GM12878 (cell line): ENCODE measurements at regions not wholly inside any gene's neighbourhood (a gene's known extent, or its start where the extent isn't known, plus 50 kb on each side); places are given as distances from the start of the nearest gene placed in this dataset.

ENCODE experiments used
- ATAC-seq: fragments of 200-7000 bp; cut with Tn5 transposase; 3 replicates; pipeline ENCODE4 v1.9.1; 2020; ENCODE audit warnings: mild to moderate bottlenecking, moderate library complexity
- BruUV-seq: library from RNA; stranded (reverse); fragments of 400-500 nt; replicated peaks from 2 replicates; lab custom pipeline; 2021; lab: Mats Ljungman, UMichigan
- CTCF ChIA-PET: fragments of 300-600 bp; sonication (Branson Sonifier 250); formaldehyde crosslinking; extraction: SDS; loops from one replicate; lab custom pipeline; 2021; ENCODE audit warnings: inconsistent platforms; lab: Yijun Ruan, JAX
- POLR2A ChIA-PET: fragments of 350-600 bp; formaldehyde crosslinking; extraction: SDS; loops from one replicate; lab custom pipeline; 2021; ENCODE audit warnings: inconsistent platforms; lab: Charles Lee
- RAD21 ChIA-PET: fragments of 300-600 bp; sonication (Branson Sonifier 250); formaldehyde crosslinking; loops from one replicate; lab custom pipeline; 2023; ENCODE audit warnings: antibody characterized with exemption; ENCODE audit not compliant: unreplicated experiment; lab: Charles Lee
- SMC1A ChIA-PET: fragments of 300-600 bp; sonication (Branson Sonifier 250); formaldehyde crosslinking; loops from one replicate; lab custom pipeline; 2023; ENCODE audit not compliant: unreplicated experiment, uncharacterized antibody; lab: Charles Lee
- DNase-seq: peaks from one replicate; pipeline ENCODE4 v3.0.0-alpha.2; 2011; ENCODE audit warnings: low read depth, low spot score
- FAIRE-seq: peaks from 3 replicates; lab custom pipeline; 2011; peaks lifted over from hg19 to GRCh38; lab: Jason Lieb, UNC
- H2AFZ ChIP-seq: 2 replicates; pipeline ENCODE4 v1.6.0; 2011; ENCODE audit warnings: low read depth, low read length, control low read depth; ENCODE audit not compliant: control insufficient read depth
- H3K27ac ChIP-seq: 2 replicates; pipeline ENCODE4 v1.5.1; 2011; ENCODE audit warnings: control low read depth; ENCODE audit not compliant: control insufficient read depth, insufficient read depth
- H3K27me3 ChIP-seq, 2 experiments: replicated peaks in 1 of 2; 2 replicates each; pipeline versions ENCODE4 v1.6.0 to v1.6.1; 2011; ENCODE audit warnings: low read length in 1 of 2; ENCODE audit not compliant: control insufficient read depth in 2 of 2, insufficient read depth in 2 of 2
- H3K36me3 ChIP-seq, 2 experiments: 2 replicates each; pipeline ENCODE4 v1.5.1; 2011; ENCODE audit warnings: low read length in 1 of 2; ENCODE audit not compliant: control insufficient read depth in 2 of 2, insufficient read depth in 2 of 2
- H3K4me1 ChIP-seq: 2 replicates; pipeline ENCODE4 v1.6.1; 2011; ENCODE audit warnings: mild to moderate bottlenecking, low read length, moderate library complexity, mixed read lengths; ENCODE audit not compliant: control insufficient read depth, insufficient read depth
- H3K4me2 ChIP-seq: 2 replicates; pipeline ENCODE4 v1.6.0; 2011; ENCODE audit warnings: control low read depth; ENCODE audit not compliant: control insufficient read depth, insufficient read depth
- H3K4me3 ChIP-seq: fragments of 200-600 bp; sonication (generic); 2 replicates; pipeline ENCODE4 v1.5.1; 2016
- H3K79me2 ChIP-seq: 2 replicates; pipeline ENCODE4 v1.6.0; 2011; ENCODE audit warnings: low read length; ENCODE audit not compliant: control insufficient read depth, insufficient read depth
- H3K9ac ChIP-seq: 2 replicates; pipeline ENCODE4 v1.8.0; 2011; ENCODE audit warnings: low read length, control low read depth, mixed read lengths; ENCODE audit not compliant: control insufficient read depth, insufficient read depth
- H3K9me3 ChIP-seq: replicated peaks from 3 replicates; pipeline ENCODE4 v1.5.1; 2011; ENCODE audit warnings: mild to moderate bottlenecking, low read length; ENCODE audit not compliant: control insufficient read depth, insufficient read depth
- H4K20me1 ChIP-seq: 2 replicates; pipeline ENCODE4 v1.6.0; 2011; ENCODE audit not compliant: control insufficient read depth, insufficient read depth
- BACH1 ChIP-seq: fragments of 450-650 bp; IDR thresholded peaks from 2 replicates; pipeline ENCODE4 v1.6.1; 2017; ENCODE audit warnings: mild to moderate bottlenecking, borderline replicate concordance
- CEBPB ChIP-seq, 2 experiments: fragments of 150-350 bp in 1 of 2; IDR thresholded peaks; 2 replicates each; pipeline ENCODE4 v1.6.1; 2012 to 2014; ENCODE audit warnings: low read depth in 2 of 2, low read length in 2 of 2, borderline replicate concordance in 1 of 2, inconsistent platforms in 1 of 2
- CHD4 ChIP-seq: fragments of 200-600 bp; sonication (generic); IDR thresholded peaks from 2 replicates; pipeline ENCODE4 v1.6.1; 2016; ENCODE audit warnings: mild to moderate bottlenecking
- EP300 ChIP-seq, 2 experiments: fragments of 150-350 bp in 1 of 2; IDR thresholded peaks; 2 replicates each; pipeline ENCODE4 v1.6.1; 2011 to 2012; ENCODE audit warnings: low read depth in 2 of 2, low read length in 2 of 2, borderline replicate concordance in 1 of 2, improper control_type of control experiment in 1 of 2, inconsistent platforms in 1 of 2; ENCODE audit not compliant: control insufficient read depth in 1 of 2
- NR2F1 ChIP-seq: fragments of 450-650 bp; conservative IDR thresholded peaks from 2 replicates; pipeline ENCODE4 v1.6.1; 2017; ENCODE audit warnings: mild to moderate bottlenecking
- POLR2AphosphoS2 ChIP-seq: IDR thresholded peaks from 2 replicates; pipeline ENCODE4 v1.6.1; 2011; ENCODE audit warnings: low read depth, mild to moderate bottlenecking, low read length, improper control_type of control experiment, moderate library complexity
- SMAD1 ChIP-seq: fragments of 450-650 bp; IDR thresholded peaks from 2 replicates; pipeline ENCODE4 v1.6.1; 2018; ENCODE audit warnings: mild to moderate bottlenecking, low read depth; ENCODE audit not compliant: partially characterized antibody
- SUPT20H ChIP-seq: IDR thresholded peaks from 2 replicates; pipeline ENCODE4 v1.6.1; 2011; ENCODE audit warnings: low read depth, mild to moderate bottlenecking, low read length, moderate library complexity, borderline replicate concordance; ENCODE audit not compliant: control insufficient read depth
- TAF1 ChIP-seq: IDR thresholded peaks from 2 replicates; pipeline ENCODE4 v1.6.1; 2011; ENCODE audit warnings: mild to moderate bottlenecking, low read depth, low read length, borderline replicate concordance
- WRNIP1 ChIP-seq: IDR thresholded peaks from 2 replicates; pipeline ENCODE4 v1.6.1; 2011; ENCODE audit warnings: low read depth, low read length, improper control_type of control experiment, borderline replicate concordance
- ZBED1 ChIP-seq: IDR thresholded peaks from 2 replicates; pipeline ENCODE4 v1.6.1; 2016; ENCODE audit warnings: borderline replicate concordance
- ZNF384 ChIP-seq: IDR thresholded peaks from 2 replicates; pipeline ENCODE4 v1.6.1; 2012; ENCODE audit warnings: low read depth, mild to moderate bottlenecking, low read length, improper control_type of control experiment, borderline replicate concordance
- WGBS: methylation state at CpG from one replicate; pipeline ENCODE4 v1.1.6; 2016; ENCODE audit warnings: low lambda C conversion rate; ENCODE audit not compliant: insufficient replicate concordance, insufficient coverage; ENCODE audit errors: missing lambda C conversion rate; 5-methylcytosine and 5-hydroxymethylcytosine counted together
- in situ Hi-C: fragments of 300-500 bp; cut with MboI; formaldehyde crosslinking; loops from 9 replicates; pipeline ENCODE4 v1.14.3; 2018; ENCODE audit warnings: mixed read lengths
- intact Hi-C: fragments of 100-400 bp; cut with micrococcal nuclease; formaldehyde crosslinking; loops from one replicate; pipeline ENCODE4 v1.14.2; 2022; ENCODE audit not compliant: unreplicated experiment
- TF ChIP-seq, protein P1 (sequence below): fragments of 450-650 bp; IDR thresholded peaks from 2 replicates; pipeline ENCODE4 v1.6.1; 2016; ENCODE audit warnings: mild to moderate bottlenecking, moderate library complexity, borderline replicate concordance
- TF ChIP-seq, protein P2 (sequence below): fragments of 450-650 bp; IDR thresholded peaks from 2 replicates; pipeline ENCODE4 v1.6.1; 2014; ENCODE audit warnings: mild to moderate bottlenecking
- TF ChIP-seq, protein P3 (sequence below): IDR thresholded peaks from 2 replicates; pipeline ENCODE4 v1.6.1; 2012; ENCODE audit warnings: low read depth, low read length, improper control_type of control experiment
- TF ChIP-seq, protein P4 (sequence below): IDR thresholded peaks from 2 replicates; pipeline ENCODE4 v1.6.1; 2011; ENCODE audit warnings: borderline replicate concordance, low read depth, mild to moderate bottlenecking, moderate library complexity, mixed read lengths, low read length; ENCODE audit not compliant: insufficient read depth; ENCODE audit errors: extremely low read length

DNA sequence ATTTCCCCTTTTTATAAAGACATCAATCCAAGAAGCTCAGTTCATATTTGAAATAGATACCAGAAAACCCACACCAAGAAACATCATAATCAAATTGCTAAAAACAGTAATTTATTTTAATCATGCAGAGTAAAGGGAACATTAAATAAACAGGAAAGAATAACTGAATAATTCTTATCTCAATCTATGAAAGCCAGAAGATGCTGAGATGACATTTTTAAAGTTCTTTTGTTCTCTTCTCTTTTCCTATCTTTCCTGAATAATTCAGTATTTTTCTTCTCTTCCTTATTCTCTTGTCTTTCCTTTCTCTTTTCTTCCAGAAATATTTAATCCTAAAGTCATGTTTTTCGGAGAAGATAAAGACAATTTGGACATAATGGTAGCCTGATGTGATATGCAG is 259.0 kb upstream of the OPRM1 start:
- no peaks in the 10 kb centered on the region for H3K36me3 ChIP-seq
- H3K4me1 ChIP-seq: no peaks in the 10 kb centered on the region
- H3K4me2 ChIP-seq: no peak overlapping the region
- BruUV-seq: no TSS peak
- no peaks in the 10 kb centered on the region for H4K20me1 ChIP-seq
- ChIA-PET CTCF (no interaction called here), RAD21 (no interaction called here), SMC1A (no interaction called here), POLR2A (no interaction called here)
- DNase-seq (no peak), FAIRE-seq (no peak), ATAC-seq (no peak)
- in situ Hi-C loops (no loop called here), intact Hi-C loops (no loop called here)
- H3K79me2 ChIP-seq: no peaks in the 10 kb centered on the region
- WGBS: 5% methylated on average over 1 of the region's 1 CpG
- H2AFZ ChIP-seq: no peak overlapping the region
- no peak overlapping the region for H3K4me3 ChIP-seq
- no peaks in the 10 kb centered on the region; the same call in 2 of the 3 replicates for H3K9me3 ChIP-seq
- no peak overlapping the region for H3K9ac ChIP-seq
- no peak overlapping the region for H3K27ac ChIP-seq
- H3K27me3 ChIP-seq: no peaks in the 10 kb centered on the region
- TF ChIP-seq, protein P1, sequence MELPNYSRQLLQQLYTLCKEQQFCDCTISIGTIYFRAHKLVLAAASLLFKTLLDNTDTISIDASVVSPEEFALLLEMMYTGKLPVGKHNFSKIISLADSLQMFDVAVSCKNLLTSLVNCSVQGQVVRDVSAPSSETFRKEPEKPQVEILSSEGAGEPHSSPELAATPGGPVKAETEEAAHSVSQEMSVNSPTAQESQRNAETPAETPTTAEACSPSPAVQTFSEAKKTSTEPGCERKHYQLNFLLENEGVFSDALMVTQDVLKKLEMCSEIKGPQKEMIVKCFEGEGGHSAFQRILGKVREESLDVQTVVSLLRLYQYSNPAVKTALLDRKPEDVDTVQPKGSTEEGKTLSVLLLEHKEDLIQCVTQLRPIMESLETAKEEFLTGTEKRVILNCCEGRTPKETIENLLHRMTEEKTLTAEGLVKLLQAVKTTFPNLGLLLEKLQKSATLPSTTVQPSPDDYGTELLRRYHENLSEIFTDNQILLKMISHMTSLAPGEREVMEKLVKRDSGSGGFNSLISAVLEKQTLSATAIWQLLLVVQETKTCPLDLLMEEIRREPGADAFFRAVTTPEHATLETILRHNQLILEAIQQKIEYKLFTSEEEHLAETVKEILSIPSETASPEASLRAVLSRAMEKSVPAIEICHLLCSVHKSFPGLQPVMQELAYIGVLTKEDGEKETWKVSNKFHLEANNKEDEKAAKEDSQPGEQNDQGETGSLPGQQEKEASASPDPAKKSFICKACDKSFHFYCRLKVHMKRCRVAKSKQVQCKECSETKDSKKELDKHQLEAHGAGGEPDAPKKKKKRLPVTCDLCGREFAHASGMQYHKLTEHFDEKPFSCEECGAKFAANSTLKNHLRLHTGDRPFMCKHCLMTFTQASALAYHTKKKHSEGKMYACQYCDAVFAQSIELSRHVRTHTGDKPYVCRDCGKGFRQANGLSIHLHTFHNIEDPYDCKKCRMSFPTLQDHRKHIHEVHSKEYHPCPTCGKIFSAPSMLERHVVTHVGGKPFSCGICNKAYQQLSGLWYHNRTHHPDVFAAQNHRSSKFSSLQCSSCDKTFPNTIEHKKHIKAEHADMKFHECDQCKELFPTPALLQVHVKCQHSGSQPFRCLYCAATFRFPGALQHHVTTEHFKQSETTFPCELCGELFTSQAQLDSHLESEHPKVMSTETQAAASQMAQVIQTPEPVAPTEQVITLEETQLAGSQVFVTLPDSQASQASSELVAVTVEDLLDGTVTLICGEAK: no peak
- TF ChIP-seq POLR2AphosphoS2: no peak
- TF ChIP-seq BACH1: no peak
- no peak for TF ChIP-seq ZBED1
- TF ChIP-seq, protein P2, sequence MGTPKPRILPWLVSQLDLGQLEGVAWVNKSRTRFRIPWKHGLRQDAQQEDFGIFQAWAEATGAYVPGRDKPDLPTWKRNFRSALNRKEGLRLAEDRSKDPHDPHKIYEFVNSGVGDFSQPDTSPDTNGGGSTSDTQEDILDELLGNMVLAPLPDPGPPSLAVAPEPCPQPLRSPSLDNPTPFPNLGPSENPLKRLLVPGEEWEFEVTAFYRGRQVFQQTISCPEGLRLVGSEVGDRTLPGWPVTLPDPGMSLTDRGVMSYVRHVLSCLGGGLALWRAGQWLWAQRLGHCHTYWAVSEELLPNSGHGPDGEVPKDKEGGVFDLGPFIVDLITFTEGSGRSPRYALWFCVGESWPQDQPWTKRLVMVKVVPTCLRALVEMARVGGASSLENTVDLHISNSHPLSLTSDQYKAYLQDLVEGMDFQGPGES: no peak
- TF ChIP-seq, protein P3, sequence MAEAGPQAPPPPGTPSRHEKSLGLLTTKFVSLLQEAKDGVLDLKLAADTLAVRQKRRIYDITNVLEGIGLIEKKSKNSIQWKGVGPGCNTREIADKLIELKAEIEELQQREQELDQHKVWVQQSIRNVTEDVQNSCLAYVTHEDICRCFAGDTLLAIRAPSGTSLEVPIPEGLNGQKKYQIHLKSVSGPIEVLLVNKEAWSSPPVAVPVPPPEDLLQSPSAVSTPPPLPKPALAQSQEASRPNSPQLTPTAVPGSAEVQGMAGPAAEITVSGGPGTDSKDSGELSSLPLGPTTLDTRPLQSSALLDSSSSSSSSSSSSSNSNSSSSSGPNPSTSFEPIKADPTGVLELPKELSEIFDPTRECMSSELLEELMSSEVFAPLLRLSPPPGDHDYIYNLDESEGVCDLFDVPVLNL: no peak
- TF ChIP-seq CEBPB (IDR thresholded peaks at IDR 0.05; ENCODE audit: borderline replicate concordance in 1 of 2, low read depth in 2 of 2, low read length in 2 of 2): no peak
- TF ChIP-seq WRNIP1: no peak
- TF ChIP-seq CHD4: no peak
- TF ChIP-seq SUPT20H: no peak
- no peak for TF ChIP-seq NR2F1
- no peak for TF ChIP-seq SMAD1
- no peak for TF ChIP-seq EP300 (IDR thresholded peaks at IDR 0.05; ENCODE audit: borderline replicate concordance in 1 of 2, control insufficient read depth in 1 of 2, low read depth in 2 of 2, low read length in 2 of 2)
- no peak for TF ChIP-seq TAF1
- TF ChIP-seq, protein P4, sequence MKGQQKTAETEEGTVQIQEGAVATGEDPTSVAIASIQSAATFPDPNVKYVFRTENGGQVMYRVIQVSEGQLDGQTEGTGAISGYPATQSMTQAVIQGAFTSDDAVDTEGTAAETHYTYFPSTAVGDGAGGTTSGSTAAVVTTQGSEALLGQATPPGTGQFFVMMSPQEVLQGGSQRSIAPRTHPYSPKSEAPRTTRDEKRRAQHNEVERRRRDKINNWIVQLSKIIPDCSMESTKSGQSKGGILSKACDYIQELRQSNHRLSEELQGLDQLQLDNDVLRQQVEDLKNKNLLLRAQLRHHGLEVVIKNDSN: no peak
- TF ChIP-seq ZNF384: no peak
